ENCODE measurements at regions not wholly inside any gene's neighbourhood (a gene's known extent, or its start where the extent isn't known, plus 50 kb on each side); places are given as distances from the start of the nearest gene placed in this dataset.

DNA sequence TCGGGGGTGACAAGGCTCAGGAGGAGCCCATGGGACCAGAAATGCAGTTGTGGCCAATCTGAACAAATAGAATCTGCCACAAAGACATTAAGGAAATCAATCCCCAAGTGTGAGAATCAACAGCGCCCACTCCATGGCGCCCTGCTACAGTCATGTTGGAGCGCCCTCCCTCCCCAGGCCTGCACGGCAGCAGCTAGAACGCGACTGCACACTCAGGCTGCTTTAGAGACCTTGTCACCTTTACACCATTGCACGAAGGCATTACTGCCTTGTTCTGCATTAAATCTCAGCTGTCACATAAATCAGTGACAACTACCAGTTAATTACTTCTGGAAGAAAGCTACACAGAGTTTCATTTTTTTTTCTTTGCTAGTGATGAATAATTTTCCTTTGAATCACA is 98.7 kb upstream of the SPIN1 start:
- WGBS: 91% methylated on average over 8 of the region's 8 CpGs
- H3K4me1 ChIP-seq: no peaks in the 10 kb centered on the region
- TF ChIP-seq POLR2A (IDR thresholded peaks at IDR 0.05; ENCODE audit: low read depth) (no peak), EP300 (IDR thresholded peaks at IDR 0.05) (no peak), CTCF (IDR thresholded peaks at IDR 0.05) (no peak), POLR2AphosphoS5 (IDR thresholded peaks at IDR 0.05) (no peak)
- intact Hi-C loops (cut with DNase I): no loop called here
- no peak overlapping the region for H3K4me3 ChIP-seq
- no peaks in the 10 kb centered on the region for H3K9me3 ChIP-seq
- DNase-seq (ENCODE audit: extremely low spot score): no peak
- no peak overlapping the region for H3K27ac ChIP-seq (replicated peaks in 1 of 4)
- no peaks in the 10 kb centered on the region for H3K27me3 ChIP-seq
- no peaks in the 10 kb centered on the region for H3K36me3 ChIP-seq

- 79% methylated on average over 2 of the region's 2 CpGs for WGBS
- Histone ChIP-seq H3K27me3 (no peaks in the 10 kb centered on the region), H3K4me1 (no peaks in the 10 kb centered on the region), H3K9me3 (peaks cover 0 to 8% (median 0%) of the 10 kb centered on the region in 4 donors), H3K27ac (replicated peaks in 1 of 4) (no peak overlapping the region), H3K4me3 (no peak overlapping the region), H3K36me3 (no peaks in the 10 kb centered on the region)
- DNase-seq (ENCODE audit: extremely low spot score): no peak
- TF ChIP-seq POLR2AphosphoS5 (IDR thresholded peaks at IDR 0.05) (no peak), EP300 (IDR thresholded peaks at IDR 0.05) (no peak), POLR2A (IDR thresholded peaks at IDR 0.05; ENCODE audit: low read depth) (no peak), CTCF (IDR thresholded peaks at IDR 0.05) (no peak)
- intact Hi-C loops (cut with DNase I): no loop called here
Measured at GRCh38 chr9:88287972-88288371, 100.3 kb upstream of the SPIN1 start.

GRCh38 chr9:88280816-88281382 is 107.3 kb upstream of the SPIN1 start:
- intact Hi-C loops (cut with DNase I): no loop called here
- DNase-seq (ENCODE audit: extremely low spot score): no peak
- Histone ChIP-seq H3K36me3 (no peaks in the 10 kb centered on the region), H3K27ac (replicated peaks in 1 of 4) (no peak overlapping the region), H3K4me1 (no peaks in the 10 kb centered on the region), H3K9me3 (peaks cover 0 to 13% (median 0%) of the 10 kb centered on the region in 4 donors), H3K27me3 (peaks cover 0 to 5% (median 0%) of the 10 kb centered on the region in 4 donors), H3K4me3 (no peak overlapping the region)
- WGBS: 72% methylated on average over 10 of the region's 10 CpGs
- TF ChIP-seq POLR2AphosphoS5 (IDR thresholded peaks at IDR 0.05): no peak
- TF ChIP-seq POLR2A (IDR thresholded peaks at IDR 0.05; ENCODE audit: low read depth): no peak
- no peak for TF ChIP-seq CTCF (IDR thresholded peaks at IDR 0.05)
- TF ChIP-seq EP300 (IDR thresholded peaks at IDR 0.05): no peak

GRCh38 chr9:88278036-88278435 is 110.2 kb upstream of the SPIN1 start:
- no peak overlapping the region for H3K4me3 ChIP-seq
- H3K36me3 ChIP-seq: no peaks in the 10 kb centered on the region
- no peak for DNase-seq (ENCODE audit: extremely low spot score)
- H3K9me3 ChIP-seq: peaks cover 0 to 5% (median 0%) of the 10 kb centered on the region in 4 donors
- no peak overlapping the region for H3K27ac ChIP-seq (replicated peaks in 1 of 4)
- WGBS: 82% methylated on average over 12 of the region's 12 CpGs
- H3K4me1 ChIP-seq: no peaks in the 10 kb centered on the region
- peaks cover 0 to 5% (median 0%) of the 10 kb centered on the region in 4 donors for H3K27me3 ChIP-seq
- intact Hi-C loops (cut with DNase I): loop anchor here (5.0 kb wide), 1 partner anchor 49 kb away; no protein-coding TSS in a partner anchor
- TF ChIP-seq CTCF (IDR thresholded peaks at IDR 0.05) (no peak), EP300 (IDR thresholded peaks at IDR 0.05) (no peak), POLR2A (IDR thresholded peaks at IDR 0.05; ENCODE audit: low read depth) (no peak), POLR2AphosphoS5 (IDR thresholded peaks at IDR 0.05) (no peak)

DNA sequence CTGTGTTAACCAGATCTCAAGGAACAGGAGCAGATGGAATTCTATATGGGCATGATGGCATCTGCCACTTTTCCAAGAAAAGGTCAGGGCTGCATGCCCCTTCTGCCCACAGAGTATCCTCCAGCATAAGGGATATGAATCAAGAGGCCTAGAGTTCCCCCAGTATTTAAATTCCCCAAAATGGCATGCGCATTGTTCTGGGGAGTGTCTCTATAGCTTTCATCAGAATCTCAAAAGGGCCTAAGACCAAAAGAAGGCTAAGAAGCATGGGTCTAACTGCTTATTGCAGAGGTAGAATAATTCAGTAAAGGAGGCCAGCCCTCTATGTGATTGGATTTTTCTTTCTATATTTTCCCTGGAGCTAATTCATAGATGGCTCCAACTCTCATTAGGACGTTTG is 114.2 kb upstream of the SPIN1 start:
- TF ChIP-seq POLR2A (IDR thresholded peaks at IDR 0.05; ENCODE audit: low read depth): no peak
- TF ChIP-seq EP300 (IDR thresholded peaks at IDR 0.05): no peak
- TF ChIP-seq CTCF (IDR thresholded peaks at IDR 0.05): no peak
- no peak for TF ChIP-seq POLR2AphosphoS5 (IDR thresholded peaks at IDR 0.05)
- Histone ChIP-seq H3K27me3 (peaks cover 0 to 5% (median 0%) of the 10 kb centered on the region in 4 donors), H3K4me1 (no peaks in the 10 kb centered on the region), H3K36me3 (no peaks in the 10 kb centered on the region), H3K27ac (replicated peaks in 1 of 4) (no peak overlapping the region), H3K4me3 (no peak overlapping the region), H3K9me3 (no peaks in the 10 kb centered on the region)
- intact Hi-C loops (cut with DNase I): no loop called here
- 94% methylated on average over 2 of the region's 2 CpGs for WGBS
- no peak for DNase-seq (ENCODE audit: extremely low spot score)
